Mucosa of descending colon (tissue), 3 donors: ENCODE measurements at regions not wholly inside any gene's neighbourhood (a gene's known extent, or its start where the extent isn't known, plus 50 kb on each side); places are given as distances from the start of the nearest gene placed in this dataset.

Experiments
- ATAC-seq: fragments of 200-7000 bp; cut with Tn5 transposase; one replicate; pipeline ENCODE4 v1.9.1; 2020; ENCODE audit warnings: mild to moderate bottlenecking, moderate library complexity
- DNase-seq, 3 donors: peaks; one replicate each; pipeline ENCODE4 v3.0.0-alpha.2; 2020
- H3K36me3 ChIP-seq: fragments of 200-600 bp; one replicate; pipeline ENCODE4 v1.8.0; 2021; ENCODE audit warnings: low read depth, mild to moderate bottlenecking
- H3K4me1 ChIP-seq: fragments of 200-600 bp; one replicate; pipeline ENCODE4 v1.8.0; 2021; ENCODE audit warnings: low read depth, mild to moderate bottlenecking
- H3K4me3 ChIP-seq: fragments of 200-600 bp; one replicate; pipeline ENCODE4 v1.8.0; 2021; ENCODE audit warnings: mild to moderate bottlenecking
- H3K9me3 ChIP-seq: fragments of 200-600 bp; one replicate; pipeline ENCODE4 v1.8.0; 2021; ENCODE audit warnings: mild to moderate bottlenecking
- intact Hi-C, 2 donors: fragments of 100-400 bp; cut with DNase I in 1 of 2; cut with micrococcal nuclease in 1 of 2; formaldehyde crosslinking; loops; one replicate each; pipeline versions ENCODE4 v1.11.0 to v1.11.1; 2022; cut with DNase I, micrococcal nuclease
- TF ChIP-seq, protein P1 (sequence below): fragments of 200-600 bp; IDR thresholded peaks from one replicate; pipeline ENCODE4 v1.8.0; 2022; ENCODE audit warnings: antibody characterized with exemption, mild to moderate bottlenecking
- donor health status: DM: no; HTN: no; CAD: no; lungs with moderate emphysema.
- donor health status: DM: no; HTN: no; CAD: no.
- donor health status: DM: no; HTN: yes; CAD: no.

DNA sequence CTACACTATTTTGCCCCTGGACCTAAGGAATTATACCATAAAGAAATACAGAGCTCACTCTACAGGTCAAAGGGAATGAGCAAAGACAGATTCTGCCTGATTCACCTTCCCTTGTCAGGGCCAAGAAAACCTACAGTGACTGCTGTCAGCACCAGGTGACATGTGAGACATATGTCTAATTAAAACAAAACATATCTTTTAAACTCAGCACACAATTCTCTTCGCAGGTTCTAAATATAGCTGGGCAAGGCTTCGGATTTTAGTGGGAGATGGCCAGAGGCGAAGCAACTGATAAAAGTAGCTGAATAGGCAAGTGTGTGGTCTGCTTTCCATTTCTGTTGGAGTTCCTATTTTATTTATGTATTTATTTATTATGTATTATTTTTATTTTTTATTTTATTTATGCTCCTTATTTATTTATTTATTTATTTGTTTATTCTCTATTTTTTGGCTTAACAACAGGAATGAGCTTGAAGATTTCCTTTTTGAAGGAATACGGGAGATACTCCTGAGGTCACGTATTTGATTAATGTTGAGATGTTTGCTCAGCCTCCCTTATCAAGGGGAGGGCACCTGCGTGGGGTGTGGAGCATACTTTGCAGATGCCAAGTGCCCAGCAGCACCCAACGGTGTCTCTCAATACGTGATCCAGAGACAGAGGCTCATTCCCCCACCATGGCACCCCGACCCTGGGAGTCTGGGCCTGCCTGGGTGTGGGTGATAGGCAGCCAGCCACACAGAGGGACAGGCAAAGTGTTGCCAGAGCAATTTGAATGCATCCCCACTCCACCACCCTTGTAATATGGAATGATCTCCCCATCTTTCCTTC, 141.8 kb downstream of the RNF152 start:
- ATAC-seq (peak; percentile 51), DNase-seq (no peak)
- Histone ChIP-seq H3K36me3 (no peaks in the 10 kb centered on the region), H3K4me1 (peaks cover 9% of the 10 kb centered on the region), H3K9me3 (no peaks in the 10 kb centered on the region), H3K4me3 (no peak overlapping the region)
- TF ChIP-seq, protein P1, sequence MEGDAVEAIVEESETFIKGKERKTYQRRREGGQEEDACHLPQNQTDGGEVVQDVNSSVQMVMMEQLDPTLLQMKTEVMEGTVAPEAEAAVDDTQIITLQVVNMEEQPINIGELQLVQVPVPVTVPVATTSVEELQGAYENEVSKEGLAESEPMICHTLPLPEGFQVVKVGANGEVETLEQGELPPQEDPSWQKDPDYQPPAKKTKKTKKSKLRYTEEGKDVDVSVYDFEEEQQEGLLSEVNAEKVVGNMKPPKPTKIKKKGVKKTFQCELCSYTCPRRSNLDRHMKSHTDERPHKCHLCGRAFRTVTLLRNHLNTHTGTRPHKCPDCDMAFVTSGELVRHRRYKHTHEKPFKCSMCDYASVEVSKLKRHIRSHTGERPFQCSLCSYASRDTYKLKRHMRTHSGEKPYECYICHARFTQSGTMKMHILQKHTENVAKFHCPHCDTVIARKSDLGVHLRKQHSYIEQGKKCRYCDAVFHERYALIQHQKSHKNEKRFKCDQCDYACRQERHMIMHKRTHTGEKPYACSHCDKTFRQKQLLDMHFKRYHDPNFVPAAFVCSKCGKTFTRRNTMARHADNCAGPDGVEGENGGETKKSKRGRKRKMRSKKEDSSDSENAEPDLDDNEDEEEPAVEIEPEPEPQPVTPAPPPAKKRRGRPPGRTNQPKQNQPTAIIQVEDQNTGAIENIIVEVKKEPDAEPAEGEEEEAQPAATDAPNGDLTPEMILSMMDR = no peak
- intact Hi-C loops = no loop called here

DNA sequence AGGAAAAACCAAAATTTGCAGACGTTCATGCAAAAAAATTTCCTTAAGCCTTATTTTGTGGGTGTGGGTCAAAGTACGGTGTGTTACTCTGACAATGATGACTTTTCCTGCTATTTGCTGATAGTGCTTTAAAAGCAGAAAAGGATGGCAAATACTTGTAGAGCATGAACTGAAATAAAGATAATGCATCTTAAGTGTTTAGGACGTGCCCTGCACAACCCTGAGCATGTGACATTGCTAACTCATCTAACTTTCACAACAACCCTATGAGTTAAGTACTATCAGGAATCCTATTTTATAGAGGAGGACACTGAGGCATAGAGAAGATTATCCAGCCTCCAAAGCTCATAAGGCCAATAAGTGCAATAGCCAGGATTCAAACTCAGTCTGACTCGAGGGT, 143.3 kb downstream of the RNF152 start:
- DNase-seq = no peak
- Histone ChIP-seq H3K9me3 (no peaks in the 10 kb centered on the region), H3K4me1 (peaks cover 9% of the 10 kb centered on the region), H3K4me3 (no peak overlapping the region), H3K36me3 (no peaks in the 10 kb centered on the region)
- intact Hi-C loops = no loop called here
- no peak for ATAC-seq
- TF ChIP-seq, protein P1 = no peak

- intact Hi-C loops = no loop called here
- DNase-seq (no peak), ATAC-seq (peak; percentile 46)
- Histone ChIP-seq H3K9me3 (no peaks in the 10 kb centered on the region), H3K4me3 (no peak overlapping the region), H3K4me1 (peaks cover 9% of the 10 kb centered on the region), H3K36me3 (no peaks in the 10 kb centered on the region)
- TF ChIP-seq, protein P1 = no peak
Measured at GRCh38 chr18:61749031-61749430, 143.8 kb downstream of the RNF152 start.

- no peak for ATAC-seq
- Histone ChIP-seq H3K4me3 (no peak overlapping the region), H3K4me1 (peaks cover 3% of the 10 kb centered on the region), H3K9me3 (no peaks in the 10 kb centered on the region), H3K36me3 (no peaks in the 10 kb centered on the region)
- TF ChIP-seq, protein P1 = no peak
- no peak for DNase-seq
- intact Hi-C loops = no loop called here
Measured at GRCh38 chr18:61748004-61748403, 144.8 kb downstream of the RNF152 start.

- peaks cover under 1% of the 10 kb centered on the region for H3K4me1 ChIP-seq
- H3K9me3 ChIP-seq = no peaks in the 10 kb centered on the region
- ATAC-seq (no peak), DNase-seq (no peak)
- H3K4me3 ChIP-seq = no peak overlapping the region
- H3K36me3 ChIP-seq = no peaks in the 10 kb centered on the region
- intact Hi-C loops = no loop called here
- TF ChIP-seq, protein P1 = no peak
Measured at GRCh38 chr18:61743775-61744531, 148.9 kb downstream of the RNF152 start.
